ENCODE measurements at regions not wholly inside any gene's neighbourhood (a gene's known extent, or its start where the extent isn't known, plus 50 kb on each side); places are given as distances from the start of the nearest gene placed in this dataset.

DNA sequence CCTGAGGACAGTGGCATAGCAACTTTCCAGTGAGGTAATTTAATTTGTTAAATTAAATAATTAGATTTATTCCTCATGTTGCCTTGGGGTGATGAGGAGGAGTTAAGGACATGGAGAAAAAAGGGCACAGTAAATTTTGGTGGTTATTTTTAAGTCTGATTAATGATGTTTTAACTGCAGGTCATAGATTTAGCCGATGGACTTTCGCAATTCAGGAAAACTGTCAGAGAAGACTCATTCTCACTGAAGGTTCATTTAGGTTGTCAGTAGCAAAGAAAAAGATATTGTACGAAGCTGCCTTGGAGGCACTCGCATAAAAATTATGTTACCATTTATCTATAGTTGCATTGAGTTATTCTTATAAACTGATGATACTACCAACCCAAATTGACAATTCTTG, 164.2 kb upstream of the PITX2 start:
- Histone ChIP-seq H3K79me2 (ENCODE audit: insufficient read depth, low read depth, low read length) (no peaks in the 10 kb centered on the region), H3K4me1 (ENCODE audit: insufficient read depth, low read length, poor library complexity, severe bottlenecking) (no peaks in the 10 kb centered on the region), H3K27ac (ENCODE audit: low read depth, low read length, poor library complexity, severe bottlenecking) (no peak overlapping the region), H3K9me2 (ENCODE audit: insufficient read depth, low read length) (no peaks in the 10 kb centered on the region), H3K4me3 (ENCODE audit: low read depth, low read length, poor library complexity, severe bottlenecking) (no peak overlapping the region), H3K9me3 (ENCODE audit: low read length) (no peaks in the 10 kb centered on the region), H4K20me1 (ENCODE audit: insufficient read depth, low read length) (no peaks in the 10 kb centered on the region), H2AFZ (ENCODE audit: low read length) (no peak overlapping the region), H3K36me3 (ENCODE audit: insufficient read depth, low read length) (no peaks in the 10 kb centered on the region), H3K4me2 (ENCODE audit: low read length) (no peak overlapping the region)
- intact Hi-C loops (cut with micrococcal nuclease; ENCODE audit: unreplicated experiment) = no loop called here
- ChIA-PET POLR2A (no interaction called here), CTCF (ENCODE audit: unreplicated experiment) (no interaction called here)
- BruUV-seq (replicated peaks) = no TSS peak
- no peak for DNase-seq (ENCODE audit: low spot score)
- TF ChIP-seq EZH2phosphoT487 (IDR thresholded peaks at IDR 0.05; ENCODE audit: borderline replicate concordance, low read depth, low read length) = no peak
- TF ChIP-seq, protein P1, sequence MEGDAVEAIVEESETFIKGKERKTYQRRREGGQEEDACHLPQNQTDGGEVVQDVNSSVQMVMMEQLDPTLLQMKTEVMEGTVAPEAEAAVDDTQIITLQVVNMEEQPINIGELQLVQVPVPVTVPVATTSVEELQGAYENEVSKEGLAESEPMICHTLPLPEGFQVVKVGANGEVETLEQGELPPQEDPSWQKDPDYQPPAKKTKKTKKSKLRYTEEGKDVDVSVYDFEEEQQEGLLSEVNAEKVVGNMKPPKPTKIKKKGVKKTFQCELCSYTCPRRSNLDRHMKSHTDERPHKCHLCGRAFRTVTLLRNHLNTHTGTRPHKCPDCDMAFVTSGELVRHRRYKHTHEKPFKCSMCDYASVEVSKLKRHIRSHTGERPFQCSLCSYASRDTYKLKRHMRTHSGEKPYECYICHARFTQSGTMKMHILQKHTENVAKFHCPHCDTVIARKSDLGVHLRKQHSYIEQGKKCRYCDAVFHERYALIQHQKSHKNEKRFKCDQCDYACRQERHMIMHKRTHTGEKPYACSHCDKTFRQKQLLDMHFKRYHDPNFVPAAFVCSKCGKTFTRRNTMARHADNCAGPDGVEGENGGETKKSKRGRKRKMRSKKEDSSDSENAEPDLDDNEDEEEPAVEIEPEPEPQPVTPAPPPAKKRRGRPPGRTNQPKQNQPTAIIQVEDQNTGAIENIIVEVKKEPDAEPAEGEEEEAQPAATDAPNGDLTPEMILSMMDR (conservative IDR thresholded peaks at IDR 0.05; ENCODE audit: low read length) = no peak

DNA sequence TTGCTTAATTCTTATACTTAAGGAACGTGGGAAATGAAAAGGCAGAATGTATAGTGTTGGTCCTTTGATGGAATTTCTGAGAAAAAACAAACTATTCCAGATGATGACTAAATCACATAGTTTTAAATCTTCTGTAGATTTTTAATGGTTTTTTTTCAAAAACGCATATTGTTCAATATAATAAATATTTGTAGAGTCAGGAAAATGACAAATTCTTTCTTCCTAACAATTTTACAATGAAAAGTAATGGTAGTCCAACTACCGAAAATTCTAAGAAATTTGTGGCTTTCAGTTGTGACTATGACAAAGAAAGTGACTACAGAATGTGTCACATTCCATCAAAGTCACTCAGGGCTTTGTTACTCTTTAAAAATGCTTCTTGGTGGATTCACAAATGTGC, 164.8 kb upstream of the PITX2 start:
- Histone ChIP-seq H3K79me2 (ENCODE audit: insufficient read depth, low read depth, low read length) (no peaks in the 10 kb centered on the region), H3K27ac (ENCODE audit: low read depth, low read length, poor library complexity, severe bottlenecking) (no peak overlapping the region), H3K36me3 (ENCODE audit: insufficient read depth, low read length) (no peaks in the 10 kb centered on the region), H2AFZ (ENCODE audit: low read length) (no peak overlapping the region), H3K9me3 (ENCODE audit: low read length) (no peaks in the 10 kb centered on the region), H3K9me2 (ENCODE audit: insufficient read depth, low read length) (no peaks in the 10 kb centered on the region), H3K4me1 (ENCODE audit: insufficient read depth, low read length, poor library complexity, severe bottlenecking) (no peaks in the 10 kb centered on the region), H3K4me2 (ENCODE audit: low read length) (no peak overlapping the region), H3K4me3 (ENCODE audit: low read depth, low read length, poor library complexity, severe bottlenecking) (no peak overlapping the region), H4K20me1 (ENCODE audit: insufficient read depth, low read length) (no peaks in the 10 kb centered on the region)
- BruUV-seq (replicated peaks) = no TSS peak
- intact Hi-C loops (cut with micrococcal nuclease; ENCODE audit: unreplicated experiment) = no loop called here
- no peak for TF ChIP-seq EZH2phosphoT487 (IDR thresholded peaks at IDR 0.05; ENCODE audit: borderline replicate concordance, low read depth, low read length)
- TF ChIP-seq, protein P1 (conservative IDR thresholded peaks at IDR 0.05; ENCODE audit: low read length) = no peak
- POLR2A ChIA-PET = no interaction called here
- CTCF ChIA-PET (ENCODE audit: unreplicated experiment) = no interaction called here
- no peak for DNase-seq (ENCODE audit: low spot score)

- ChIA-PET CTCF (ENCODE audit: unreplicated experiment) (no interaction called here), POLR2A (no interaction called here)
- Histone ChIP-seq H3K9me3 (ENCODE audit: low read length) (no peaks in the 10 kb centered on the region), H3K27ac (ENCODE audit: low read depth, low read length, poor library complexity, severe bottlenecking) (no peak overlapping the region), H3K4me3 (ENCODE audit: low read depth, low read length, poor library complexity, severe bottlenecking) (no peak overlapping the region), H3K79me2 (ENCODE audit: insufficient read depth, low read depth, low read length) (no peaks in the 10 kb centered on the region), H3K4me1 (ENCODE audit: insufficient read depth, low read length, poor library complexity, severe bottlenecking) (no peaks in the 10 kb centered on the region), H3K9me2 (ENCODE audit: insufficient read depth, low read length) (no peaks in the 10 kb centered on the region), H4K20me1 (ENCODE audit: insufficient read depth, low read length) (no peaks in the 10 kb centered on the region), H2AFZ (ENCODE audit: low read length) (no peak overlapping the region), H3K36me3 (ENCODE audit: insufficient read depth, low read length) (no peaks in the 10 kb centered on the region), H3K4me2 (ENCODE audit: low read length) (no peak overlapping the region)
- BruUV-seq (replicated peaks) = no TSS peak
- DNase-seq (ENCODE audit: low spot score) = no peak
- TF ChIP-seq EZH2phosphoT487 (IDR thresholded peaks at IDR 0.05; ENCODE audit: borderline replicate concordance, low read depth, low read length) = no peak
- TF ChIP-seq, protein P1 (conservative IDR thresholded peaks at IDR 0.05; ENCODE audit: low read length) = no peak
- intact Hi-C loops (cut with micrococcal nuclease; ENCODE audit: unreplicated experiment) = no loop called here
Measured at GRCh38 chr4:110788302-110788701, 165.4 kb upstream of the PITX2 start.

All from OCI-LY7 (cell line).